HG03571 (cell line): ENCODE measurements at regions not wholly inside any gene's neighbourhood (a gene's known extent, or its start where the extent isn't known, plus 50 kb on each side); places are given as distances from the start of the nearest gene placed in this dataset.
"Not testable (repeated sequence)": the region's sequence is repeated elsewhere in the genome, so short reads cannot be mapped to it uniquely, and the experiment has no call there.

ENCODE experiments used
- ATAC-seq: cut with Tn5 transposase; IDR thresholded peaks from one replicate; pipeline ENCODE4 v1.9.1; 2021; ENCODE audit not compliant: unreplicated experiment

DNA sequence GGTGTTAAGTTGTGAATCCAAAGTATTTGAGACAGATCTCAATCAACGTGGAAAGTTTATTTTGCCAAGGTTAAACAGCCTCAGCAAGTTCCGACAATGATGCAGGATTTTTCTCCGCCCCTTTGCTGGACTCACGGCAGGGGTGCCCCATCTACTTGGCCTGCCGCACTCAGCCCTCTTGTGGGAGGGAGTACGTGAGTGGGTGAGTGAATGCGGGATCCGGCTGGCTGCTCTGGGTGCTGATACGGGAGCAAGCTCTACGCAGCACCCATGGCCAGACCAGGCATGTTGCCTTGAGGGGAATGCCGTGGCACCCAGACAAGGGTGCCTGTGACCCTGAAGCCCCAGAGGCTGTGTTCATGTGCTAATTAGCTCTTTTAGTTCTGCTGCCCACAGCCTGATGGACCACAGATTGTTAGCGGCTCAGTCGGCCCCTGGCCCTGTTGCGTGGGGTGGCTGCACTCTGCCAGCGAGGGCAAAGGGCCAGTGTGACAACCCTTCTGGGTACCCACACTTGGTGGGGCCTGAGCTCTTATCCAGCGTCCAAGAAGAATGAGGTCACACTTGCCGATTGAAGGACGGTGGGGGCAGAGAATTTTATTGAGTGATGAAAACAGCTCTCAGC lies 81.2 kb upstream of the FAM153A start:
- ATAC-seq: not testable (repeated sequence)

GRCh38 chr5:177857642-177858200 lies 75.0 kb upstream of the FAM153A start:
- not testable (repeated sequence) for ATAC-seq

GRCh38 chr5:177856474-177856873 lies 73.8 kb upstream of the FAM153A start:
- not testable (repeated sequence) for ATAC-seq

DNA sequence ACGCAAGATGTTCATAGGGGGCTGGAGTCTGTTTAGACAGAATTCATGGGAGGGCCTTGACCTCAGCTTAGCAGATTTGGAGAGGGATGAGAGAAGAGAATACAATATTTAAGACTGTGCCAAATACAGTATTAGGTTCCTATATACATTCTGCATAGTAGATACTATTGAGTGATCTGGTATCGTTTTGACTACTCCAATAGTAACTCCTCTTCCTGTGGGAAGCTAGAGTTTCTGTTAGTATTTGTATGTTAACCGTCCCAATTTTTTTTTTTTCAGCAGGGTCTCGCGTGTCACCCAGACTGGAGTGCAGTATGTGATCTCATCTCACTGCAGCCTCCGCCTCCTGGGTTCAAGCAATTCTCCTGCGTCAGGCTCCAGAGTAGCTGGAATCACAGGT lies 65.2 kb upstream of the FAM153A start:
- not testable (repeated sequence) for ATAC-seq

DNA sequence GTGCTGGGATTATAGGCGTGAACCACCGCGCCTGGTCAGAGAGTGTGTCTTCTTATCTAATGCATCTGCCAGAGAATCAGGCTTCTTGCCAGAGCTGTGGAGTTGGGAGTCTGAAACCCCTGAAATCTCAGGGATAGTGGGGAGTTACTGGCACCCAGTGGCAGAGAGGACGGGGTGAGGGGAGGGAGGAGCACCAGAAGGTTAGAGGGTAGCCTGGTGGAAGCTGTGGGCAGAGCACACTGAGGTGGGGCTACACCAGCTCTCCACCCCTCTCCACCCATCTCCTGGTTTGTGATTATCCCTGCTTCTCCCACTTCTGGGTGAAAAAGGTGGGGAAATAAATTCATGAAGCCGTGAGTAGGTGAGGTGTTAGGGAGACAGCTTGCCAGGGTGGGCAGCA lies 63.9 kb upstream of the FAM153A start:
- ATAC-seq: not testable (repeated sequence)

DNA sequence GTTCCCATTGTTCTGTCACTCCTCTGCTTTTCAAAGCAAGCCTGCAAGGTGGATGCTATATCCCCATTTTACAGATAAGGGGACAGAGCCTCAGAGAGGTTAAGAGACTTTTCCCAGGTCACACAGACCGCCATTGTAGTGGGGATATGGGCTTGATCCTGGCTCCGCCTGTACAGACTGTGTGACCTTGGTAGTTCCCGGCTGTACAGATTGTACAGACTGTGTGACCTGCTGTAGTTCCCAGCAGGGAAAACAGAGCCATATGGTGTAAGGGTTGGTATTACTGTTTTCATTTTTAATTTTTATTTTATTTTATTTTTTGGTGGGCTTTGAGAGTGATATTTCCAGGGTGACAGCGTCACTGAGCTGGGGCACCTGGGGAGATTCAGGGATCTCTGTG lies 63.2 kb upstream of the FAM153A start:
- ATAC-seq: not testable (repeated sequence)

DNA sequence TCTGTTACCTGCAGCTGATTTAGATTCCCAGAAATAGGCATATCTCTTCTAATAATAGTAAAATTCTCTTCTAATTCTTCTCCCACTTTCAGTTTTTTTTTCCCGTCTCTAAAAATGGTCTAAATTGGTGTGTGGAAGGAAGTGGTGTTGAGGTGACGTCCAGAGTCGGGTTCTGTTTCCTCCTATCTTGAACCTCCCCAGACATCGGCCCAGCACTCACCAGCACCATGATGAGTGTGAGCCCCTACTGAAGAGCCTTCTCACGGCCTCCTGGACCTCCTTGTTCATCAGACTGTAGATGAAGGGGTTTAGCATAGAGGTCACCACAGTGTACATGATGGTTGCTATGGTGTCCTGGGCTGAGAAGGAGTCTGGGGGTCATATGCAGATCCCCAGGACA lies 53.5 kb upstream of the FAM153A start:
- not testable (repeated sequence) for ATAC-seq
